ENCODE measurements at regions not wholly inside any gene's neighbourhood (a gene's known extent, or its start where the extent isn't known, plus 50 kb on each side); places are given as distances from the start of the nearest gene placed in this dataset.
"Not testable (repeated sequence)": the region's sequence is repeated elsewhere in the genome, so short reads cannot be mapped to it uniquely, and the experiment has no call there.

DNA sequence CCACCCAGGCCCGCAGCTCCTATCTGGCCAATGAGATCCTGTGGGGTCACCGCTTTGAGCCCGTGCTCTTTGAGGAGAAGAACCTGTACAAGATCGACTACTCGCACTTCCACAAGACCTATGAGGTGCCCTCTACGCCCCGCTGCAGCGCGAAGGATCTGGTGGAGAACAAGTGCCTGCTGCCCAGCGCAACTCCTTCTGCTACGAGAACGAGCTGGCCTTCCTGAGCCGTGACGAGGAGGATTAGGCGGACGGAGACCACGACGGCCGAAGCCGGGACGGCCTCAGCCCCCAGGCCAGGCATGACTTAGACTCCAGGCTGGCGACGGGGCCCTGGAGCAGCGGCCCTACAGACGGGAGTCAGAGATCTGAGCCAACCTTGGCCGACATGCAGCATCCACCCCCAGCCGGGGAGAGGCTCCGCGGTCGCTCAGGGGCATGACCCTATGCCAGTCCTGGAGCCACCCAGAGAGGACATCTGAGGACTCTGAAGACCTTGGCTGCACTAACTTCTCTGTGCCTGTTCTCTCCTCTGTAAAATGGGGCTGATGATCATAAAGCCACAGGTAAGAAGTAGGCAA lies 312.0 kb upstream of the WSB1 start:
- TF ChIP-seq, protein P1, sequence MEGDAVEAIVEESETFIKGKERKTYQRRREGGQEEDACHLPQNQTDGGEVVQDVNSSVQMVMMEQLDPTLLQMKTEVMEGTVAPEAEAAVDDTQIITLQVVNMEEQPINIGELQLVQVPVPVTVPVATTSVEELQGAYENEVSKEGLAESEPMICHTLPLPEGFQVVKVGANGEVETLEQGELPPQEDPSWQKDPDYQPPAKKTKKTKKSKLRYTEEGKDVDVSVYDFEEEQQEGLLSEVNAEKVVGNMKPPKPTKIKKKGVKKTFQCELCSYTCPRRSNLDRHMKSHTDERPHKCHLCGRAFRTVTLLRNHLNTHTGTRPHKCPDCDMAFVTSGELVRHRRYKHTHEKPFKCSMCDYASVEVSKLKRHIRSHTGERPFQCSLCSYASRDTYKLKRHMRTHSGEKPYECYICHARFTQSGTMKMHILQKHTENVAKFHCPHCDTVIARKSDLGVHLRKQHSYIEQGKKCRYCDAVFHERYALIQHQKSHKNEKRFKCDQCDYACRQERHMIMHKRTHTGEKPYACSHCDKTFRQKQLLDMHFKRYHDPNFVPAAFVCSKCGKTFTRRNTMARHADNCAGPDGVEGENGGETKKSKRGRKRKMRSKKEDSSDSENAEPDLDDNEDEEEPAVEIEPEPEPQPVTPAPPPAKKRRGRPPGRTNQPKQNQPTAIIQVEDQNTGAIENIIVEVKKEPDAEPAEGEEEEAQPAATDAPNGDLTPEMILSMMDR (conservative IDR thresholded peaks at IDR 0.05; ENCODE audit: low read length), result not testable (repeated sequence)
- TF ChIP-seq EZH2phosphoT487 (IDR thresholded peaks at IDR 0.05; ENCODE audit: borderline replicate concordance, low read depth, low read length), result not testable (repeated sequence)

All from OCI-LY7 (cell line).